HFFc6 (cell line): ENCODE measurements at regions not wholly inside any gene's neighbourhood (a gene's known extent, or its start where the extent isn't known, plus 50 kb on each side); places are given as distances from the start of the nearest gene placed in this dataset. TPM values are rescaled to one million over a fixed set of nuclear protein-coding genes. Genes with fewer than 3 reads are reported as not detected.

Source experiments
- DNase-seq: peaks from one replicate; pipeline ENCODE4 v3.0.0-alpha.2; 2018
- H3K27ac Mint-ChIP-seq: 2 replicates; pipeline ENCODE4 v1.8.0; 2020; ENCODE audit warnings: mild to moderate bottlenecking, mixed read lengths
- H3K27me3 Mint-ChIP-seq: 2 replicates; pipeline ENCODE4 v1.8.0; 2021; ENCODE audit warnings: mild to moderate bottlenecking, moderate library complexity, mixed read lengths; ENCODE audit not compliant: insufficient read depth
- H3K36me3 Mint-ChIP-seq: 2 replicates; pipeline ENCODE4 v1.8.0; 2021; ENCODE audit warnings: low read depth, mixed read lengths
- H3K4me1 Mint-ChIP-seq: 2 replicates; pipeline ENCODE4 v1.8.0; 2020; ENCODE audit warnings: low read depth, mixed read lengths
- H3K4me3 Mint-ChIP-seq: 2 replicates; pipeline ENCODE4 v1.8.0; 2020; ENCODE audit warnings: mild to moderate bottlenecking, moderate library complexity, mixed read lengths
- H3K9me3 Mint-ChIP-seq: 2 replicates; pipeline ENCODE4 v1.8.0; 2020; ENCODE audit warnings: mild to moderate bottlenecking, mixed read lengths
- CTCF ChIP-seq: fragments of 200-600 bp; sonication (generic); IDR thresholded peaks from 2 replicates; pipeline ENCODE4 v1.5.0; 2021; ENCODE audit warnings: antibody characterized with exemption, mild to moderate bottlenecking
- microRNA-seq: library from miRNA; unstranded; fragments of <30 nt; microRNA quantifications from one replicate; pipeline ENCODE4, GENCODE V29; 2019

- no peaks in the 10 kb centered on the region for H3K4me1 Mint-ChIP-seq
These were observed 53.1 kb upstream of the RUNX3 start for GRCh38 chr1:24983006-24983680.

GRCh38 chr1:24981631-24982005, 51.5 kb upstream of the RUNX3 start:
- Mint-ChIP-seq H3K4me1 (no peaks in the 10 kb centered on the region), H3K4me3 (no peak overlapping the region), H3K27ac (no peak overlapping the region), H3K9me3 (peaks cover 12% of the 10 kb centered on the region), H3K27me3 (peaks cover 36% of the 10 kb centered on the region), H3K36me3 (peaks cover 13% of the 10 kb centered on the region)
- no peak for DNase-seq
- TF ChIP-seq CTCF = no peak

More at GRCh38 chr1:24983006-24983680, 53.1 kb upstream of the RUNX3 start:
- peaks cover 9% of the 10 kb centered on the region; the same call in 1 of the 2 replicates for H3K36me3 Mint-ChIP-seq
- H3K4me3 Mint-ChIP-seq = no peak overlapping the region
- no peak for DNase-seq
- peaks cover 7% of the 10 kb centered on the region; the same call in 1 of the 2 replicates for H3K9me3 Mint-ChIP-seq
- H3K27me3 Mint-ChIP-seq = peaks cover 44% of the 10 kb centered on the region
- no peak overlapping the region for H3K27ac Mint-ChIP-seq
- no peak for TF ChIP-seq CTCF

DNA sequence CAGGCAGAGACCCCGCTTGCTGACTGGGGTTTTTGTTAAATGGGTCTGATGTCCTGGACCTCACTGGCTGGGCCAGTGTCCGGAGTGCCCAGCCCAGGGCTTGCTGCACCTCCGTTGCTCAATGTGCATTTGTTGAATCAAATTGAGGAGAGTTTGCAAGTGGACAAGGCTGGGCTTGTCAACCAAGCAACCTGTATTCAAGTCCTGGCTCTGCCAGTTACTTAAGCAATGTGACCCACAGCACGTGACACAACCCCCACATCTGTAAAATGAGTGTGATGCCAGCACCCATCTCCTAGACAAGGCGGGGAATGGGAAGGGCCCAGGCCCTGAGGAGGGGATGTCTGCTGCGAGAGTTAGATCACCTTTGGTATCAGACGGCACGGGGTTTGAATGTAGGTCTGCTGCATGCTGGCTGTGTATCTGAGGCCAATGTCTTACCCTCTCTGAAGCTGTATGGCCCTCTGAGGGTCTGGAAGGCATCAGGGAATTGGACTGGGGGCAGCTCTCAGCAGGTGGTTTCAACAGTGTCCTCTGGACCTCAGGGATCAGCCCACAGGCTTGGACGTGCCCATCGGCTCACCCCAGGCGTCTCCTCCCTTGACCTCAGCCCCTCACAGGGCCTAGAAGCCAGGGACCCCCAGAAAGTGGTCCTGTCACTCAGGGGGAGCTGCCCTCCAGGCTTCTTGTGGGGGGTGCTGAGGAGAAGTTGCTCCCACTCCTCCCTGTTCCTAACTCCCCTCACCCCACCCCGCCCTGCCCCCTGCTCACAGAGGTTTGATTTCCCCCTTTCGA, 51.0 kb upstream of the RUNX3 start:
- H3K36me3 Mint-ChIP-seq = peaks cover 19% of the 10 kb centered on the region
- no peak for DNase-seq
- H3K4me1 Mint-ChIP-seq = no peaks in the 10 kb centered on the region
- no peak for TF ChIP-seq CTCF
- peaks cover 18% of the 10 kb centered on the region for H3K9me3 Mint-ChIP-seq
- no peak overlapping the region for H3K4me3 Mint-ChIP-seq
- H3K27ac Mint-ChIP-seq = no peak overlapping the region
- peaks cover 32% of the 10 kb centered on the region for H3K27me3 Mint-ChIP-seq

Small RNAs in the stretch of these regions (microRNA-seq; reads per million reads assigned to microRNA genes)
- gene MIR4425 = not detected
